ENCODE measurements at regions not wholly inside any gene's neighbourhood (a gene's known extent, or its start where the extent isn't known, plus 50 kb on each side); places are given as distances from the start of the nearest gene placed in this dataset.

DNA sequence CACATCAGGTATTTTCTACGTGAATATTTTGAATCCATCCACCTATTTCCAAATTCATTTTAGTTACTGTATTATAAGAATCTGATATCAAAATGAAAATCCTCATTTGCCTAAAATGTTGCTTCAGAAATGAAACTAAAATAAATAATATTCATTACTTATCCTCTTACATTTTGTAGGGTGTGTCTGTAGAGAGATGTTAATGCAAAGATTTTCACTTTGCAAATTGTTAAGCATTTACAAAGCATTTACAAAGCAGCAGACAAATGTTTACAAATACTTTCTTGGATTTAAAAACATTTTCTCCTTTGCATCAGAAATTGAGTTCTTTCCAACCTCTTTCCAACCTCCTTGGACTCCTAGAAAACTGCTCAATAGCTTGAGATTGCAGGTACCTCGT, 360.0 kb upstream of the DCN start:
- TF ChIP-seq, protein P1, sequence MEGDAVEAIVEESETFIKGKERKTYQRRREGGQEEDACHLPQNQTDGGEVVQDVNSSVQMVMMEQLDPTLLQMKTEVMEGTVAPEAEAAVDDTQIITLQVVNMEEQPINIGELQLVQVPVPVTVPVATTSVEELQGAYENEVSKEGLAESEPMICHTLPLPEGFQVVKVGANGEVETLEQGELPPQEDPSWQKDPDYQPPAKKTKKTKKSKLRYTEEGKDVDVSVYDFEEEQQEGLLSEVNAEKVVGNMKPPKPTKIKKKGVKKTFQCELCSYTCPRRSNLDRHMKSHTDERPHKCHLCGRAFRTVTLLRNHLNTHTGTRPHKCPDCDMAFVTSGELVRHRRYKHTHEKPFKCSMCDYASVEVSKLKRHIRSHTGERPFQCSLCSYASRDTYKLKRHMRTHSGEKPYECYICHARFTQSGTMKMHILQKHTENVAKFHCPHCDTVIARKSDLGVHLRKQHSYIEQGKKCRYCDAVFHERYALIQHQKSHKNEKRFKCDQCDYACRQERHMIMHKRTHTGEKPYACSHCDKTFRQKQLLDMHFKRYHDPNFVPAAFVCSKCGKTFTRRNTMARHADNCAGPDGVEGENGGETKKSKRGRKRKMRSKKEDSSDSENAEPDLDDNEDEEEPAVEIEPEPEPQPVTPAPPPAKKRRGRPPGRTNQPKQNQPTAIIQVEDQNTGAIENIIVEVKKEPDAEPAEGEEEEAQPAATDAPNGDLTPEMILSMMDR (IDR thresholded peaks at IDR 0.05; ENCODE audit: low read depth, low read length) = no peak
- no peak for TF ChIP-seq MYC (IDR thresholded peaks at IDR 0.05; ENCODE audit: low read depth, low read length)
